Smooth muscle cell of the brain vasculature (primary cell): ENCODE measurements at regions not wholly inside any gene's neighbourhood (a gene's known extent, or its start where the extent isn't known, plus 50 kb on each side); places are given as distances from the start of the nearest gene placed in this dataset.
A peak's percentile ranks its signal among the peaks of the same experiment; 100 is the strongest.
"Not testable (repeated sequence)": the region's sequence is repeated elsewhere in the genome, so short reads cannot be mapped to it uniquely, and the experiment has no call there.

ENCODE experiments used
- DNase-seq: peaks from one replicate; pipeline ENCODE4 v3.0.0-alpha.2; 2012; ENCODE audit warnings: low read depth, low spot score

GRCh38 chr12:63508543-63508942 is 159.8 kb downstream of the DPY19L2 start:
- DNase-seq: no peak

- no peak for DNase-seq
Measured at GRCh38 chr12:63499567-63499966, 168.7 kb downstream of the DPY19L2 start.

GRCh38 chr12:63498239-63498638 is 170.1 kb downstream of the DPY19L2 start:
- no peak for DNase-seq

GRCh38 chr12:63496654-63497053 is 171.6 kb downstream of the DPY19L2 start:
- DNase-seq: no peak

DNA sequence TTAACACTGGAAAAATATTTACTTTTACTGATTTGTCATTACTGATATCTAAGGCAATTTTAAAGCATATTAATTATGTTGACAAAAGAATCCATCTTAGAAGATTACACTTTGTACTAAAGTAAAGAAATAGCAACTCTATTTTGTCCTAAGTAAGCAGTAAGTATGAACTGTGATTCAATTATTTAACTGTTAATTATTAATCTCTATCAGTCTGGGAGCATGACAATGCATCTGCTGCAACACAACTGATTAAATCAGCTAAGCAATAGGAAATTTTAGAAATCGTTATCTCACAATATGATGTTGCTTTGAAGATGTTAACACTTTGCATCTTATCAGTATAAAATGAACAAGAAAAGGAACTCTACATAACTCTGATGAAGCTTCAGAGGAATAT is 172.3 kb downstream of the DPY19L2 start:
- no peak for DNase-seq

DNA sequence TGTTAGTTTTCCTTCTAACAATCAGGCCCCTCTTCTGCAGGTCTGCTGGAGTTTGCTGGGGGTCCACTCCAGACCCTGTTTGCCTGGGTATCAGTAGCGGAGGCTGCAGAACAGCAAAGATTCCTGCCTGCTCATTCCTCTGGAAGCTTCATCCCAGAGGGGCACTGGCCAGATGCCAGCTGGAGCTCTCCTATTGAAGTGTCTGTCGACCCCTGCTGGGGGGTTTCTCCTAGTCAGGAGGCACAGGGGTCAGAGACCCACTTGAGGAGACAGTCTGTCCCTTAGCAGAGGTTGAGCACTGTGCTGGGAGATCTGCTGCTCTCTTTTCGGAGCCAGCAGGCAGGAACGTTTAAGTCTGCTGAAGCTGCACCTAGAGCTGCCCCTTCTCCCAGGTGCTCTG is 174.9 kb downstream of the DPY19L2 start:
- not testable (repeated sequence) for DNase-seq

DNA sequence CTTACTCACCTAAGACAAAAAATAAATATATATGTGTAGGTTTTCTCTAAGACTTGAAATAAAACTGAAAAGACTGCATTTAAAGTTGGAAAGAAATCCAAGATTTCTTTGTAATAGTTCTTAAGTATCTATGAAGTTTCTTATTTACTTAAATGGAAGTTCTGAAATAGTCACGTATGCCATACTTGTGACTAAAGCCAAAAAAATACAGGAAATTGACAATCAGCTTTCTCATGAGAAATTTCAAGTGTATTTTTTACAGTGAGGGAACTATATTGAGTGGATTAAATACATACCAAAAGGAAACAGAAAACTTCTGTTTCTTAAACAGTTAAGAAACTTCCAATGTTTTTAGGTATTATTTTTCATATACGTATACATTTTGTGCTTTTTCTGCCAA is 188.1 kb downstream of the DPY19L2 start:
- DNase-seq: no peak

DNA sequence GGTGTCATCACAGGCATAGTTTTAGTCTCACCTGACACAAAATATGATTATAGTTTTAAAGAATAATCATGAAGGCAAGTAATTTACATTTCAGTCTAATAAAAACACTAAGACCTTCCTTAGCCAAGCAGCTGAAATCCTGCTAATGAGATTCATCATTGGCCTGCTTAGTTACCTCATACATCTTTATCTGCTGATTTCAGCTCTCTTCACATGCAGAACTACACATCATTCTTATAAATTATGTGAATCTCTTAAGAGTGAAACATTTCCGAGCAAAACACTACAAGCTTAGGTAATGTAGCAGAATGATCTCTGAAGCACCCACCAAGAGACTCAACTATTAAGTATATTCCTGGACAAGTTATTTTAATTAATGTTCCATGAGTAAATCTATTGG is 198.1 kb downstream of the DPY19L2 start:
- DNase-seq: no peak

GRCh38 chr12:63467951-63468350 is 200.3 kb downstream of the DPY19L2 start:
- no peak for DNase-seq

DNA sequence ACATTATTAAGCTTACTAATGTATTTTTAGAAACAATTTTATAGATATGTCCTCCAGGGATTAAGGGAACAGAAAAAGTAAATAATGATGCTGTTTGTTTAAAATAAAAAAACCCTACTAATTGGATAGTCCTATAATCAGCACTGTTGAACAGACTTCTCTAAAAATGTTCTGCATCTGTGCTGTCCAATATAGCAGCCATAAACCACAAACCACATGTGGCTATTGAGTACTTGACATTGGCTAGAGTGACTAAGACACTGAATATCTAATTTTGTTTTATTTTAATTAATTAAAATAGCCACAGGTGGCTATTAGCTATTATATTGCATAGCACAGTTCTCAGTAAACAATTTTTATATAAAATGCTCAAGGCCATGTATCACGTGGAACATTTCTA is 210.4 kb downstream of the DPY19L2 start:
- no peak for DNase-seq

DNA sequence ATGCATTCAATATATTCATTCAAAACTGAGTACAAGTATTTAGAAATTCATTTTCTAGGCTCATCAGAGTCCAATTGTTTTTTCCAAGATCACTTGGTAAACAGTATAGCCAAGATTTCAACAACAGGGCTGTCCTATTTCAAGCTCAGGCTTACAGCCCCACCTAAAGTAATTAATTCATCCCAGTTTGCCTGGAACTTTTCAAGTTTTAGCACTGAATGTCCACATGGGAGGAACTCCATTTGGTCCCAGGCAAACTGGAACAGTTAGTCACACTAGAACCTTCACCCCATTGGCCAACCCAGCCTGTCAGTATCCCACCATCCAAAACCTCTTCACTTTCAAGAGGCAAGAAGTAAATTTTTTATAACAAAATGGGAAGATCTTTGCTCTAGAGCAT is 210.9 kb downstream of the DPY19L2 start:
- DNase-seq: no peak

- no peak for DNase-seq
Measured at GRCh38 chr12:63450816-63451215, 217.5 kb downstream of the DPY19L2 start.

DNA sequence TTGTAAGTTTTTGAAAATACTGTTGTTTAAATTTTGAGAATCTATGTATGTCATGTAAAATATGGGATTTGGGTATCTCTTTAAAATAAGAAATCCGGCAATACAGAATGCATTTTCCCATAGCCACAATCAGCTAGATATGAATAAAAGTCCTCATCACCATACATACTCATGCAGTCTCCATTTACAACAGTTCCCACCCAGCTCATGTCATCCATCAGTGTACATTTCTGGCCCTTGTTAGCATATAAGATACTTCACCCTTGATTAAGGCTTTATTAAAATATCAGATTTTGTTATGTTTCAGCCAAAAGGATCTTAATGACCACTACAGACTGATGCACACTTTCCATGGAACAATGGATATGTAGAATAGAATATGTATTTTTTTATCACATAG is 218.0 kb downstream of the DPY19L2 start:
- no peak for DNase-seq

GRCh38 chr12:63445224-63445880 is 222.9 kb downstream of the DPY19L2 start:
- no peak for DNase-seq

GRCh38 chr12:63440048-63440447 is 228.2 kb downstream of the DPY19L2 start:
- DNase-seq: no peak

GRCh38 chr12:63434384-63434783 is 233.9 kb downstream of the DPY19L2 start:
- not testable (repeated sequence) for DNase-seq

GRCh38 chr12:63427969-63428368 is 240.3 kb downstream of the DPY19L2 start:
- not testable (repeated sequence) for DNase-seq

GRCh38 chr12:63427029-63427428 is 241.3 kb downstream of the DPY19L2 start:
- peak; percentile 2 for DNase-seq

GRCh38 chr12:63424671-63425070 is 243.6 kb downstream of the DPY19L2 start:
- no peak for DNase-seq

DNA sequence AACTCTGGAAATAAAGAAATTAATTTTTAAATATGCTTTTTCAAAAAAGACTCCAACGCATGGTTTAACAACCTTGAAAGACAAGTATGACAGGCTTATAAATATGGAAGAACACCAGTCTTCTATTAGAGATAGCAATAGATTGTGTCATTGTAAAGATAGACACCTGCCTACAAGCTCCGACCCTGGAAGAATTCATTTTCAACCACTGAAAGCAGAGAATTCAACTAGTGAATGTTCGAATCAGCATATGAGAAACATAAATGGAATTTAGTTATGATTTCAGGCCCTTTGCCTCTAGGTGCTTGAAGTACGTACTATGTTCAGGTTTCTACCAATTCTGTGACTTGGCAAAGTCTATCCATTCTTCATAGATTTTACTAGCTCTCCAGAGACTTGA is 244.5 kb downstream of the DPY19L2 start:
- DNase-seq: no peak

DNA sequence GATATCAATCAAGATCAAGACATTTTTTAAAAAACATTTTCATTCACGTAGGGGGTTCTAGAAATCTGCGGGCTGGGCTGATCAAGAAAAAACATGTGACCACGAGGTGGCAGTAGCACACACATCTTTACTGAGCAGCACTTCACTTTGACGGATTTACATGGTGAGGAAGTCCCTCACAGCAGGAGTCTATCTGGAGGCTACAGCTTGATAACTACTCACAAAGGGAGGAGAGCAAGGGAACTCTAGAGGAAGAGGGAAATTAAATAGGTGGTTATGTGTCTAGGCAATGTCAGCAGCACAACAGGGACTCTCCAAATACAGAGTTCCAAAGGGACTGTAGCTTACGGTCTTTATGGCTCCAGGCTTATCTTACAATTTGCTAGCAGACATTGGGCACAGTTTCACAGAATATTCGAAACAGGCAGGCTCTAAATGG is 248.1 kb downstream of the DPY19L2 start:
- DNase-seq: peak; percentile 78

DNA sequence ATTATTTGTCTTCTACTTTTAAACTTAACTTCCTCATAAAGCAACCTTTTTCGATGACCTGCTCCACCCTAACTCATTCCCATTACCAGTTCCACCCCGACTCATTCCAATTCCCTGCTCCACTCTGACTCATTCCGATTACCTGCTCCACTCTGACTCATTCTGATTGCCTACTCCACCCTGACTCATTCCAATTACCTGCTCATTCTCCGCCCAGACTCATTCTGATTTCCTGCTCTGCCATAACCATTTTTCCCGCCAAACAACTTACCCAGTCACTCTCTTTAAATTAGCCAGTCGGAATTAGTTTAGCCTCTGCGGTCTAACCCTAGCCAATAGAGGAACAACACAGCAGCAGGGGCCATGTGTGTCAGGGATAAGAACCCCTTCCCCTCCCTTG is 249.1 kb downstream of the DPY19L2 start:
- DNase-seq: no peak

- DNase-seq: no peak
Measured at GRCh38 chr12:63416788-63417187, 251.5 kb downstream of the DPY19L2 start.

DNA sequence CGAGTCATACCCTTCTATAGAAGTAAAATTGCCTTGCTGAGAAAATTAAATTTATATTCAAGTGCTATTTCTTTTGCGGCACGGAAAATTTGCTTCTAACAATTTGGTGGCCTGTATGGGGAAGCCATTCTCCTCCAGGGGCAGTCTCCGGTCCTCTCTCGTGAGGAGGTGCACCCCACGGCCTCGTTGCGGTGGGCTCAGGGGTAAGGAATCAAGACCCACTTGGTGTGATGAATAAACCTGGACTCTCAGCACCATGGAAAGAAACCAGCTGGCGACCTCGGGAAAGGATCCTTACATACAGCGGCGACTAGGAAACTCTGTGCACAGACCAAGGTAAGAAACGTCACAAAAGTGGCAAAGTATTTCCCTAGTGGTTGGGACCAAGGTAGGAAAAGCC is 252.9 kb downstream of the DPY19L2 start:
- no peak for DNase-seq
